ENCODE measurements at regions not wholly inside any gene's neighbourhood (a gene's known extent, or its start where the extent isn't known, plus 50 kb on each side); places are given as distances from the start of the nearest gene placed in this dataset.

DNA sequence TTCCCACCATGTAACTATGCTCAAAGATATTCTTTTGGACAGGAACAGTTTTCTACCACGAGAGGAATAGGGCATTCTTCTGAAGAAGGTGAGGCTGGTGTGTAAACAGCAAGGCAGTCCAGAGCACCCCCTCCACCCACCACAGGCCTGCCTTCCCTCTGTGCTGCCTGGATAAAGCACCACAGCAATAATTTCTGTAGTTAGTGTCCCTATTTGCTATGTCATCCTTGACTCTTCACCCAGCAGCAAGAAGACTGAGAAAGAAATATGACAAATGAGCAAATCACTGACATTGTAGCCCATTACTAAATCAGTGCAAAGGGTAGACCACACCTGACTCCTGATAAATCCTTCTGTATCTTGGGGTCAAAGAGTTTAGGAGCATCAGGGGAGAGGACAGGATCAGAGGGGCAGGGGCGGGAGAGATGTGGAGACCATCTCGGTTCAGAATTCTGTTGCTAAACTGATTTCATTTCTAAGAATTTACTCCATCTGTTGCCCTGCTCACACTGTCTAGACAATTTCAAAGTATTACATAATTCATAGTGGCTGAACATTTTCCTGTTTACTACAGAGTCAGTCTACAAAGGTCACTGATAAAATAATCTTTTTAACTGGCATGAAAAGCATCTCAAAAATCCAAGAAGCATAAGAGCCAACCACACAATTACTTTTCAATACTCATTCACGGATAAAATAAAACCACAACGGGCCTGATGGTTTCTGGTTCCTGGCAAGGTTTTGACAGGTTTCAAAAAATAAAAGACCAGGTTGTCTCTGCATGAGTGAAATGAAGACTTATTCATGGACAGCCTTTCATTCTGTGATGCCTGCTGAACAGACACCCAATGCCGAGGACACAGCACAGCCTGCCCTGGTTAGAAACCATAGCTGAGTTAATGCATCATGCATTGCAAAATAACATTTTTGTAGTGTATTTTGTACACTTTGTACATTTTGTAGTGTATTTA lies 88.4 kb upstream of the IRS2 start:
- intact Hi-C loops (cut with micrococcal nuclease; ENCODE audit: unreplicated experiment), result no loop called here
- TF ChIP-seq SIN3A (IDR thresholded peaks at IDR 0.05; ENCODE audit: borderline replicate concordance, insufficient read depth, low read depth, low read length), result no peak
- TF ChIP-seq, protein P1, sequence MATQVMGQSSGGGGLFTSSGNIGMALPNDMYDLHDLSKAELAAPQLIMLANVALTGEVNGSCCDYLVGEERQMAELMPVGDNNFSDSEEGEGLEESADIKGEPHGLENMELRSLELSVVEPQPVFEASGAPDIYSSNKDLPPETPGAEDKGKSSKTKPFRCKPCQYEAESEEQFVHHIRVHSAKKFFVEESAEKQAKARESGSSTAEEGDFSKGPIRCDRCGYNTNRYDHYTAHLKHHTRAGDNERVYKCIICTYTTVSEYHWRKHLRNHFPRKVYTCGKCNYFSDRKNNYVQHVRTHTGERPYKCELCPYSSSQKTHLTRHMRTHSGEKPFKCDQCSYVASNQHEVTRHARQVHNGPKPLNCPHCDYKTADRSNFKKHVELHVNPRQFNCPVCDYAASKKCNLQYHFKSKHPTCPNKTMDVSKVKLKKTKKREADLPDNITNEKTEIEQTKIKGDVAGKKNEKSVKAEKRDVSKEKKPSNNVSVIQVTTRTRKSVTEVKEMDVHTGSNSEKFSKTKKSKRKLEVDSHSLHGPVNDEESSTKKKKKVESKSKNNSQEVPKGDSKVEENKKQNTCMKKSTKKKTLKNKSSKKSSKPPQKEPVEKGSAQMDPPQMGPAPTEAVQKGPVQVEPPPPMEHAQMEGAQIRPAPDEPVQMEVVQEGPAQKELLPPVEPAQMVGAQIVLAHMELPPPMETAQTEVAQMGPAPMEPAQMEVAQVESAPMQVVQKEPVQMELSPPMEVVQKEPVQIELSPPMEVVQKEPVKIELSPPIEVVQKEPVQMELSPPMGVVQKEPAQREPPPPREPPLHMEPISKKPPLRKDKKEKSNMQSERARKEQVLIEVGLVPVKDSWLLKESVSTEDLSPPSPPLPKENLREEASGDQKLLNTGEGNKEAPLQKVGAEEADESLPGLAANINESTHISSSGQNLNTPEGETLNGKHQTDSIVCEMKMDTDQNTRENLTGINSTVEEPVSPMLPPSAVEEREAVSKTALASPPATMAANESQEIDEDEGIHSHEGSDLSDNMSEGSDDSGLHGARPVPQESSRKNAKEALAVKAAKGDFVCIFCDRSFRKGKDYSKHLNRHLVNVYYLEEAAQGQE (IDR thresholded peaks at IDR 0.05; ENCODE audit: insufficient read depth in 1 of 2, low read depth in 2 of 2, low read length in 1 of 2), result no peak
- TF ChIP-seq, protein P2, sequence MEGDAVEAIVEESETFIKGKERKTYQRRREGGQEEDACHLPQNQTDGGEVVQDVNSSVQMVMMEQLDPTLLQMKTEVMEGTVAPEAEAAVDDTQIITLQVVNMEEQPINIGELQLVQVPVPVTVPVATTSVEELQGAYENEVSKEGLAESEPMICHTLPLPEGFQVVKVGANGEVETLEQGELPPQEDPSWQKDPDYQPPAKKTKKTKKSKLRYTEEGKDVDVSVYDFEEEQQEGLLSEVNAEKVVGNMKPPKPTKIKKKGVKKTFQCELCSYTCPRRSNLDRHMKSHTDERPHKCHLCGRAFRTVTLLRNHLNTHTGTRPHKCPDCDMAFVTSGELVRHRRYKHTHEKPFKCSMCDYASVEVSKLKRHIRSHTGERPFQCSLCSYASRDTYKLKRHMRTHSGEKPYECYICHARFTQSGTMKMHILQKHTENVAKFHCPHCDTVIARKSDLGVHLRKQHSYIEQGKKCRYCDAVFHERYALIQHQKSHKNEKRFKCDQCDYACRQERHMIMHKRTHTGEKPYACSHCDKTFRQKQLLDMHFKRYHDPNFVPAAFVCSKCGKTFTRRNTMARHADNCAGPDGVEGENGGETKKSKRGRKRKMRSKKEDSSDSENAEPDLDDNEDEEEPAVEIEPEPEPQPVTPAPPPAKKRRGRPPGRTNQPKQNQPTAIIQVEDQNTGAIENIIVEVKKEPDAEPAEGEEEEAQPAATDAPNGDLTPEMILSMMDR (IDR thresholded peaks at IDR 0.05), result no peak
- TF ChIP-seq TCF7L2 (IDR thresholded peaks at IDR 0.05; ENCODE audit: low read depth, low read length), result no peak
- TF ChIP-seq POLR2AphosphoS5 (IDR thresholded peaks at IDR 0.05; ENCODE audit: low read depth, low read length), result no peak
- H3K27ac ChIP-seq (ENCODE audit: low read length), result no peak overlapping the region

GRCh38 chr13:109873351-109874123 lies 87.2 kb upstream of the IRS2 start:
- ChIA-PET CTCF (no interaction called here), POLR2A (no interaction called here)
- no TSS peak for BruUV-seq (replicated peaks)
- DNase-seq (ENCODE audit: low read depth, low spot score) (no peak), ATAC-seq (no peak)
- in situ Hi-C loops (cut with HindIII; ENCODE audit: low pct_unique_long_range_greater_than_20kb, low sequenced_read_pairs) (no loop called here), intact Hi-C loops (cut with micrococcal nuclease; ENCODE audit: unreplicated experiment) (no loop called here)
- H3K27ac ChIP-seq (ENCODE audit: low read length), result no peak overlapping the region
- H3K4me1 ChIP-seq (ENCODE audit: control insufficient read depth, insufficient read depth, low read length), result peaks cover 4% of the 10 kb centered on the region; the same call in 1 of the 2 replicates
- H3K36me3 ChIP-seq (ENCODE audit: control insufficient read depth, insufficient read depth, low read length), result no peaks in the 10 kb centered on the region
- TF ChIP-seq POLR2AphosphoS5 (IDR thresholded peaks at IDR 0.05; ENCODE audit: low read depth, low read length) (no peak), SIN3A (IDR thresholded peaks at IDR 0.05; ENCODE audit: borderline replicate concordance, insufficient read depth, low read depth, low read length) (no peak), TCF7L2 (IDR thresholded peaks at IDR 0.05; ENCODE audit: low read depth, low read length) (no peak)
- TF ChIP-seq, protein P1 (IDR thresholded peaks at IDR 0.05; ENCODE audit: insufficient read depth in 1 of 2, low read depth in 2 of 2, low read length in 1 of 2), result no peak
- TF ChIP-seq, protein P2 (IDR thresholded peaks at IDR 0.05), result no peak
- H3K4me3 ChIP-seq (ENCODE audit: low read depth in 2 of 2, low read length in 2 of 2), result no peak overlapping the region
- no peaks in the 10 kb centered on the region for H3K9me3 ChIP-seq (ENCODE audit: control insufficient read depth, insufficient read depth, low read depth, low read length)
- H3K27me3 ChIP-seq (ENCODE audit: control insufficient read depth, insufficient read depth, low read length), result no peaks in the 10 kb centered on the region; the same call in none of the 2 replicates

More for the DNA sequence above, 88.4 kb upstream of the IRS2 start:
- DNase-seq (ENCODE audit: low read depth, low spot score), result no peak
- Histone ChIP-seq H3K27me3 (ENCODE audit: control insufficient read depth, insufficient read depth, low read length) (no peaks in the 10 kb centered on the region; the same call in none of the 2 replicates), H3K4me3 (ENCODE audit: low read depth in 2 of 2, low read length in 2 of 2) (no peak overlapping the region), H3K4me1 (ENCODE audit: control insufficient read depth, insufficient read depth, low read length) (no peaks in the 10 kb centered on the region), H3K9me3 (ENCODE audit: control insufficient read depth, insufficient read depth, low read depth, low read length) (no peaks in the 10 kb centered on the region), H3K36me3 (ENCODE audit: control insufficient read depth, insufficient read depth, low read length) (no peaks in the 10 kb centered on the region)
- no TSS peak for BruUV-seq (replicated peaks)
- in situ Hi-C loops (cut with HindIII; ENCODE audit: low pct_unique_long_range_greater_than_20kb, low sequenced_read_pairs), result no loop called here
- ATAC-seq, result no peak
- ChIA-PET CTCF (no interaction called here), POLR2A (no interaction called here)
